ENCODE measurements at regions not wholly inside any gene's neighbourhood (a gene's known extent, or its start where the extent isn't known, plus 50 kb on each side); places are given as distances from the start of the nearest gene placed in this dataset.

GRCh38 chr5:16306812-16307211, 127.2 kb upstream of the MARCHF11 start:
- BruUV-seq (replicated peaks), result no TSS peak
- no peak for TF ChIP-seq CTCF (IDR thresholded peaks at IDR 0.05; ENCODE audit: unreplicated experiment)
- intact Hi-C loops (cut with micrococcal nuclease; ENCODE audit: unreplicated experiment), result no loop called here
- Mint-ChIP-seq H3K4me1 (ENCODE audit: low read depth, unreplicated experiment) (no peaks in the 10 kb centered on the region), H3K9me3 (ENCODE audit: low read depth, unreplicated experiment) (no peaks in the 10 kb centered on the region), H3K4me3 (ENCODE audit: low read depth, unreplicated experiment) (no peak overlapping the region), H3K36me3 (ENCODE audit: insufficient read depth, unreplicated experiment) (no peaks in the 10 kb centered on the region), H3K27ac (ENCODE audit: unreplicated experiment) (no peak overlapping the region), H3K27me3 (ENCODE audit: unreplicated experiment) (no peaks in the 10 kb centered on the region)
- DNase-seq, result no peak
- CTCF ChIA-PET, result no interaction called here

GRCh38 chr5:16304846-16305245, 125.3 kb upstream of the MARCHF11 start:
- Mint-ChIP-seq H3K9me3 (ENCODE audit: low read depth, unreplicated experiment) (no peaks in the 10 kb centered on the region), H3K27me3 (ENCODE audit: unreplicated experiment) (no peaks in the 10 kb centered on the region), H3K4me1 (ENCODE audit: low read depth, unreplicated experiment) (no peaks in the 10 kb centered on the region), H3K4me3 (ENCODE audit: low read depth, unreplicated experiment) (no peak overlapping the region), H3K27ac (ENCODE audit: unreplicated experiment) (no peak overlapping the region), H3K36me3 (ENCODE audit: insufficient read depth, unreplicated experiment) (no peaks in the 10 kb centered on the region)
- no peak for TF ChIP-seq CTCF (IDR thresholded peaks at IDR 0.05; ENCODE audit: unreplicated experiment)
- no peak for DNase-seq
- no TSS peak for BruUV-seq (replicated peaks)
- intact Hi-C loops (cut with micrococcal nuclease; ENCODE audit: unreplicated experiment), result no loop called here
- CTCF ChIA-PET, result no interaction called here

- CTCF ChIA-PET, result interaction anchor here (0.6 kb wide), 1 partner anchor 154 kb away, joined by 4 read pairs; no protein-coding TSS in a partner anchor
These were observed 117.4 kb upstream of the MARCHF11 start for GRCh38 chr5:16296946-16297345.

GRCh38 chr5:16291894-16292293, 112.3 kb upstream of the MARCHF11 start:
- intact Hi-C loops (cut with micrococcal nuclease; ENCODE audit: unreplicated experiment), result no loop called here
- BruUV-seq (replicated peaks), result no TSS peak
- H3K4me3 Mint-ChIP-seq (ENCODE audit: low read depth, unreplicated experiment), result no peak overlapping the region
- CTCF ChIA-PET, result no interaction called here
- H3K9me3 Mint-ChIP-seq (ENCODE audit: low read depth, unreplicated experiment), result peaks cover 6% of the 10 kb centered on the region
- H3K4me1 Mint-ChIP-seq (ENCODE audit: low read depth, unreplicated experiment), result no peaks in the 10 kb centered on the region
- DNase-seq, result no peak
- H3K36me3 Mint-ChIP-seq (ENCODE audit: insufficient read depth, unreplicated experiment), result no peaks in the 10 kb centered on the region
- no peak for TF ChIP-seq CTCF (IDR thresholded peaks at IDR 0.05; ENCODE audit: unreplicated experiment)
- no peaks in the 10 kb centered on the region for H3K27me3 Mint-ChIP-seq (ENCODE audit: unreplicated experiment)
- no peak overlapping the region for H3K27ac Mint-ChIP-seq (ENCODE audit: unreplicated experiment)

More at GRCh38 chr5:16296946-16297345, 117.4 kb upstream of the MARCHF11 start:
- intact Hi-C loops (cut with micrococcal nuclease; ENCODE audit: unreplicated experiment), result no loop called here
- Mint-ChIP-seq H3K4me1 (ENCODE audit: low read depth, unreplicated experiment) (no peaks in the 10 kb centered on the region), H3K4me3 (ENCODE audit: low read depth, unreplicated experiment) (no peak overlapping the region), H3K9me3 (ENCODE audit: low read depth, unreplicated experiment) (peaks cover 8% of the 10 kb centered on the region), H3K27ac (ENCODE audit: unreplicated experiment) (no peak overlapping the region), H3K27me3 (ENCODE audit: unreplicated experiment) (no peaks in the 10 kb centered on the region), H3K36me3 (ENCODE audit: insufficient read depth, unreplicated experiment) (no peaks in the 10 kb centered on the region)
- no peak for DNase-seq
- BruUV-seq (replicated peaks), result no TSS peak
- no peak for TF ChIP-seq CTCF (IDR thresholded peaks at IDR 0.05; ENCODE audit: unreplicated experiment)

Data from Calu3 (cell line).